ENCODE measurements at regions not wholly inside any gene's neighbourhood (a gene's known extent, or its start where the extent isn't known, plus 50 kb on each side); places are given as distances from the start of the nearest gene placed in this dataset.

- no peak for TF ChIP-seq EZH2 (IDR thresholded peaks at IDR 0.05)
- Histone ChIP-seq H3K4me3 (no peak overlapping the region), H3K27ac (no peak overlapping the region), H3K36me3 (ENCODE audit: insufficient read depth, low read length) (no peaks in the 10 kb centered on the region), H3K9me3 (ENCODE audit: low read depth, low read length) (no peaks in the 10 kb centered on the region), H3K9ac (ENCODE audit: insufficient read length) (no peak overlapping the region)
- no peak for DNase-seq (ENCODE audit: low read depth, low spot score)
Observed at GRCh38 chr22:49160261-49161001, 667.2 kb downstream of the BRD1 start.

- no peak overlapping the region for H3K4me3 ChIP-seq
- H3K9me3 ChIP-seq (ENCODE audit: low read depth, low read length), result no peaks in the 10 kb centered on the region
- no peak for DNase-seq (ENCODE audit: low read depth, low spot score)
- H3K9ac ChIP-seq (ENCODE audit: insufficient read length), result no peak overlapping the region
- no peak overlapping the region for H3K27ac ChIP-seq
- TF ChIP-seq POLR2AphosphoS5 (IDR thresholded peaks at IDR 0.05; ENCODE audit: borderline replicate concordance, low read depth, low read length) (no peak), FOXP2 (optimal IDR thresholded peaks at IDR 0.05; ENCODE audit: control extremely low read depth, extremely low read length, insufficient read depth) (no peak), EZH2 (IDR thresholded peaks at IDR 0.05) (no peak)
- H3K36me3 ChIP-seq (ENCODE audit: insufficient read depth, low read length), result no peaks in the 10 kb centered on the region
Observed at GRCh38 chr22:49159711-49160110, 668.0 kb downstream of the BRD1 start.

- no peak overlapping the region for H3K27ac ChIP-seq
- H3K9me3 ChIP-seq (ENCODE audit: low read depth, low read length), result no peaks in the 10 kb centered on the region
- H3K36me3 ChIP-seq (ENCODE audit: insufficient read depth, low read length), result no peaks in the 10 kb centered on the region
- H3K9ac ChIP-seq (ENCODE audit: insufficient read length), result no peak overlapping the region
- no peak for DNase-seq (ENCODE audit: low read depth, low spot score)
- no peak overlapping the region for H3K4me3 ChIP-seq
- TF ChIP-seq FOXP2 (optimal IDR thresholded peaks at IDR 0.05; ENCODE audit: control extremely low read depth, extremely low read length, insufficient read depth) (no peak), EZH2 (IDR thresholded peaks at IDR 0.05) (no peak), POLR2AphosphoS5 (IDR thresholded peaks at IDR 0.05; ENCODE audit: borderline replicate concordance, low read depth, low read length) (no peak)
Observed at GRCh38 chr22:49158741-49159564, 668.7 kb downstream of the BRD1 start.

- no peak overlapping the region for H3K27ac ChIP-seq
- TF ChIP-seq EZH2 (IDR thresholded peaks at IDR 0.05), result no peak
- TF ChIP-seq FOXP2 (optimal IDR thresholded peaks at IDR 0.05; ENCODE audit: control extremely low read depth, extremely low read length, insufficient read depth), result no peak
- TF ChIP-seq POLR2AphosphoS5 (IDR thresholded peaks at IDR 0.05; ENCODE audit: borderline replicate concordance, low read depth, low read length), result no peak
- no peak for DNase-seq (ENCODE audit: low read depth, low spot score)
- H3K9ac ChIP-seq (ENCODE audit: insufficient read length), result no peak overlapping the region
- H3K9me3 ChIP-seq (ENCODE audit: low read depth, low read length), result no peaks in the 10 kb centered on the region
- H3K4me3 ChIP-seq, result no peak overlapping the region
- no peaks in the 10 kb centered on the region for H3K36me3 ChIP-seq (ENCODE audit: insufficient read depth, low read length)
Observed at GRCh38 chr22:49157529-49158339, 669.9 kb downstream of the BRD1 start.

GRCh38 chr22:49156662-49157285 is 670.9 kb downstream of the BRD1 start:
- Histone ChIP-seq H3K4me3 (no peak overlapping the region), H3K36me3 (ENCODE audit: insufficient read depth, low read length) (no peaks in the 10 kb centered on the region), H3K9ac (ENCODE audit: insufficient read length) (no peak overlapping the region), H3K27ac (no peak overlapping the region), H3K9me3 (ENCODE audit: low read depth, low read length) (no peaks in the 10 kb centered on the region)
- TF ChIP-seq POLR2AphosphoS5 (IDR thresholded peaks at IDR 0.05; ENCODE audit: borderline replicate concordance, low read depth, low read length) (no peak), FOXP2 (optimal IDR thresholded peaks at IDR 0.05; ENCODE audit: control extremely low read depth, extremely low read length, insufficient read depth) (no peak)
- DNase-seq (ENCODE audit: low read depth, low spot score), result no peak

GRCh38 chr22:49155770-49156580 is 671.7 kb downstream of the BRD1 start:
- Histone ChIP-seq H3K27ac (no peak overlapping the region), H3K36me3 (ENCODE audit: insufficient read depth, low read length) (no peaks in the 10 kb centered on the region), H3K9me3 (ENCODE audit: low read depth, low read length) (no peaks in the 10 kb centered on the region), H3K4me3 (no peak overlapping the region), H3K9ac (ENCODE audit: insufficient read length) (no peak overlapping the region)
- no peak for TF ChIP-seq POLR2AphosphoS5 (IDR thresholded peaks at IDR 0.05; ENCODE audit: borderline replicate concordance, low read depth, low read length)
- no peak for TF ChIP-seq EZH2 (IDR thresholded peaks at IDR 0.05)
- no peak for TF ChIP-seq FOXP2 (optimal IDR thresholded peaks at IDR 0.05; ENCODE audit: control extremely low read depth, extremely low read length, insufficient read depth)
- no peak for DNase-seq (ENCODE audit: low read depth, low spot score)

GRCh38 chr22:49155039-49155769 is 672.5 kb downstream of the BRD1 start:
- TF ChIP-seq POLR2AphosphoS5 (IDR thresholded peaks at IDR 0.05; ENCODE audit: borderline replicate concordance, low read depth, low read length), result no peak
- no peak for TF ChIP-seq EZH2 (IDR thresholded peaks at IDR 0.05)
- no peak for DNase-seq (ENCODE audit: low read depth, low spot score)
- H3K9me3 ChIP-seq (ENCODE audit: low read depth, low read length), result no peaks in the 10 kb centered on the region

More at GRCh38 chr22:49155039-49155769, 672.5 kb downstream of the BRD1 start:
- Histone ChIP-seq H3K36me3 (ENCODE audit: insufficient read depth, low read length) (no peaks in the 10 kb centered on the region), H3K27ac (no peak overlapping the region), H3K9ac (ENCODE audit: insufficient read length) (no peak overlapping the region), H3K4me3 (no peak overlapping the region)
